GM13976 (cell line): ENCODE measurements at regions not wholly inside any gene's neighbourhood (a gene's known extent, or its start where the extent isn't known, plus 50 kb on each side); places are given as distances from the start of the nearest gene placed in this dataset.

Experiments used
- DNase-seq: peaks from one replicate; pipeline ENCODE4 v3.0.0; 2012; ENCODE audit warnings: low spot score
- in situ Hi-C: fragments of 300-500 bp; cut with MboI; formaldehyde crosslinking; loops from one replicate; pipeline ENCODE4 v1.12.0; 2022; ENCODE audit warnings: low sequenced_read_pairs, mixed read lengths, inconsistent platforms; ENCODE audit not compliant: unreplicated experiment
- TF ChIP-seq, protein P1 (sequence below): IDR thresholded peaks from 2 replicates; pipeline ENCODE4 v1.5.1; 2012; ENCODE audit warnings: borderline replicate concordance, mild to moderate bottlenecking; ENCODE audit not compliant: insufficient read depth; ENCODE audit errors: extremely low read depth, missing control alignments, control extremely low read depth

DNA sequence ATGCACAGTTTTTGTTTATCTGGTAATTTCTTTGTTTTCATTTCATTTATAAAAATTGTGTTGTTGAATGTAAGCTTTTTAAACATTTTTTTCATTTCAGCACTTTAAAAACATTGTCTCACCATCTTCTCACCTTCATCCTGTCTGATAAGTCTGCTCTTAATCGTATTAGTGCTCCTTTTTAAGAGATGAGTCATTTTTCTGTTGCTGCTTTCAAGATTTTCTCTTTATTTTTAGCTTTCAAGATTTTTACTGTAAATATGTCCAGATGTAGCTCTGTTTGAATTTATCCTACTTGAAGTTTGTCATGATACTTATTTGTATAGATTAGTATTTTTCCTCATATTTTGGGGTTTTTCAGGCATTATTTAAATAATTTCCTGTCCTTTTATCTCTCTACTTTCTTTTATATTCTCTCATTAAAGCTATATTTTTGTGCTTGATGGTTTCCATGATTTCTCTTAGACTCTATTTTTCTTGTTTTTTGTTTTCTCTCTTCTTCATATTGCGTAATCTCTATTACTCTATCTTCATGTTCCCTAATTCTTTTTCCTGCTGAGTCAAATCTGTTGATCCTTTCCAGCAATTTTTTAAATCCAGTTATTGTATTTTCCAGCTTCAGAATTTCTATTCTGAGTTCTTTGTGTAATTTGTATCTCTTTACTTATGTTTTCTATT, 1400.4 kb upstream of the PCDH7 start:
- TF ChIP-seq, protein P1, sequence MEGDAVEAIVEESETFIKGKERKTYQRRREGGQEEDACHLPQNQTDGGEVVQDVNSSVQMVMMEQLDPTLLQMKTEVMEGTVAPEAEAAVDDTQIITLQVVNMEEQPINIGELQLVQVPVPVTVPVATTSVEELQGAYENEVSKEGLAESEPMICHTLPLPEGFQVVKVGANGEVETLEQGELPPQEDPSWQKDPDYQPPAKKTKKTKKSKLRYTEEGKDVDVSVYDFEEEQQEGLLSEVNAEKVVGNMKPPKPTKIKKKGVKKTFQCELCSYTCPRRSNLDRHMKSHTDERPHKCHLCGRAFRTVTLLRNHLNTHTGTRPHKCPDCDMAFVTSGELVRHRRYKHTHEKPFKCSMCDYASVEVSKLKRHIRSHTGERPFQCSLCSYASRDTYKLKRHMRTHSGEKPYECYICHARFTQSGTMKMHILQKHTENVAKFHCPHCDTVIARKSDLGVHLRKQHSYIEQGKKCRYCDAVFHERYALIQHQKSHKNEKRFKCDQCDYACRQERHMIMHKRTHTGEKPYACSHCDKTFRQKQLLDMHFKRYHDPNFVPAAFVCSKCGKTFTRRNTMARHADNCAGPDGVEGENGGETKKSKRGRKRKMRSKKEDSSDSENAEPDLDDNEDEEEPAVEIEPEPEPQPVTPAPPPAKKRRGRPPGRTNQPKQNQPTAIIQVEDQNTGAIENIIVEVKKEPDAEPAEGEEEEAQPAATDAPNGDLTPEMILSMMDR = no peak
- DNase-seq = no peak
- in situ Hi-C loops = no loop called here

DNA sequence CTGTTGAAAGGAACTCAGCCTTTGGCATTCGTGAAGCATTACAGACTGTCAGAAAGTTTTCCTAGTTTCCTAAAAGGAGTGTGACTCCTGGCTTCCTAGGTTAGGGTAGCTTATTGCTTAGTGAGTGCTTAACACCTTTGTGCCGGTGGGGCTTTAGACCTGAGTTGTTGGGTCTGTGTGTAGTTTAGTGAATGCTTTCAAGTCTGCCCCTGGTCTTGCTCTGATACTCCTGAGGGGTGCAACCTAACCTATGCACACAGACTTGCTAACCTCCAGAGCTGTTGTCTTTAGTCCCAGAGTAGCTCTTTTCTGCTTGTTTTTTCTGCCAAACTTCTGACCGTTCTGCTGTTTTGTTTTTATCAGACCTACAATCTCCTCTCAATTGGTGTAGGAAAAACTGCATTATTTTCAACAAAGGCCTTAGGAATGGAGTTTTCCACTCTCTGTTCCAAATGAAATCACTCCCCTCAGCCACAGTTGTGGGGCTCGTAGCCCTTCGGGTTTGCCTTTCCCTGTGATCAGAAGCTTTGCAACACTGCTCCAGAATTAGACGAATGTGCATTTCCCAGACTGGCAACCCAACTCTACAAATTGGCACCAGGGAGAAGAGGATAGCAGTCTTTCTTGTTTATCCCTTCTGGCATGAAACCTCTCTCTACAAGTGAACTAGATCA, 1399.1 kb upstream of the PCDH7 start:
- TF ChIP-seq, protein P1 = no peak
- DNase-seq = no peak
- in situ Hi-C loops = no loop called here

DNA sequence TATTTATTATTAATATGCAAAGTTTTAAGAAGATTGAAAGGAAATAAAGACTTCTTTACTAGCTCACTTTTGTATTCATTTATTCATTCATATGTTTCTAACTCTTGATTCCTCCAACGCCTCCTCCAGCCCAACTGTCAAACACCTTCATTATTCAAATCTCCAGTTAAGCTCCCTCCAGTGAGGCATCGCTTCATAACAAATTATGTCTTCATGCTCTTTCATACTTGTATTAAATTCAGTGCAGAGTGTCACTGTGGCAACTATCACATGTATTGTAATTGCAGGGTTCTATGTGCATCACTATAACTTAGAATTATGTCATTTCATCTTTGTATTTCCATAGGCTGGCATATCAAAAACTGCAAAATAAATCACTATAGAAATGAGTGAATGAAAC, 1394.2 kb upstream of the PCDH7 start:
- TF ChIP-seq, protein P1 = no peak
- DNase-seq = no peak
- in situ Hi-C loops = no loop called here

DNA sequence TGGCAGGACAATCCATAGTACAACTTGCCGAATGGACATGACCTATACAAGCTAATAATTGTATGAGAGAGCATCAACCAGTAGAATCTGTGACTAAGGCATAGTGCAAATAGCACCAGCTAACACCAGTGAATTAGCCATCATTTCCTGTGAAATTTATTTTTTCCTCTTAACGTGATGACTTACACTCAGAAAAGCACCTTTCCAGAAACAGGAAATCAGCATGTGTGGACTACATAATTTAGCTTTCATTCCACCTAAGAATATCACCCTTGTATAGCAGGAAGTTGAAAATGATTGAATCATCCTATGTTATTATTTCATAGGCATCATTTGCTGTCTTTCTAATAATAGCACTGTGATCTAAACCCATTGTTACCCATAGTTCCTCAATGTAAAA, 1393.4 kb upstream of the PCDH7 start:
- in situ Hi-C loops = no loop called here
- TF ChIP-seq, protein P1 = no peak
- DNase-seq = no peak

DNA sequence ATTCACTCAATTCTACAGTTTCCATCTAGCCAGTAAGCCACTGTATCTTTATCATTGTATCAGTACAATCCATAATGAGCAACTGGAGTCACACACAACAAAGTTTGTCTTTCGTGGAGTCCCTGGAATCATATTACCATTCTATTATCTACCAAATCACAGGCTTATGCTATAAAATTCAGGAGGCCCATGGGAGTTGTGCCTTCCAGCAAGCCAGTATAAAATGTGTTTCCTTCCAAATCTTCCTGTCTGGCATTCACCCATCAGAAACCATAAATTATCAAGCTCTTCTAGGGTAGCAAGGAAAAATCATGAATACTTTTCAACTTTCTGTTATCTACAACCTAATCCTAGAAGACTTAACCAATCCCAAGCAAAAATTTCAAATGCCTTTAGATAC, 1383.3 kb upstream of the PCDH7 start:
- DNase-seq = no peak
- TF ChIP-seq, protein P1 = no peak
- in situ Hi-C loops = no loop called here

DNA sequence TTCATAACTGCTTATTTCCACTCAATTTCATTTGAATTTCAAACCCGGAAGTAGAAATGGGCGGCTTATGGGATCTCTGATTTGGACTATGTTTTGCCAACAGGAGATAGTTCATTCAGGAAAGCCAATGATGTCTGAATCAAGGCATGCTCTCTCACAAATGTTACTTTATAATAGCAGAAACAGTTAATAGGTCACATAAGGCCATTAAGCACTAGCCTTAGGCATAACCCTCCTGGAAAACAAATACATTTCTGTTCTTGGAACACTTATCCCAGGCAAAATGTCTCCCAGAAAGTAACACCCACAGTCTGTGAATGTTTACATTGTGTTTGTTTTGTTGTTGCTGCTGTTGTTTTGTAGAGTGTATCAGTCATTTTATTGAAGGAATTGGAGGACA, 1347.2 kb upstream of the PCDH7 start:
- no peak for DNase-seq
- TF ChIP-seq, protein P1 = no peak
- in situ Hi-C loops = no loop called here
